GM18507 (cell line): ENCODE measurements at regions not wholly inside any gene's neighbourhood (a gene's known extent, or its start where the extent isn't known, plus 50 kb on each side); places are given as distances from the start of the nearest gene placed in this dataset.
"Not testable (repeated sequence)": the region's sequence is repeated elsewhere in the genome, so short reads cannot be mapped to it uniquely, and the experiment has no call there.

Experiments used
- DNase-seq: peaks from one replicate; pipeline ENCODE4 v3.0.0; 2011; ENCODE audit warnings: low read depth; ENCODE audit not compliant: insufficient read length; ENCODE audit errors: extremely low spot score
- FAIRE-seq: peaks from 2 replicates; lab custom pipeline; 2011; peaks lifted over from hg19 to GRCh38; lab: Jason Lieb, UNC

DNA sequence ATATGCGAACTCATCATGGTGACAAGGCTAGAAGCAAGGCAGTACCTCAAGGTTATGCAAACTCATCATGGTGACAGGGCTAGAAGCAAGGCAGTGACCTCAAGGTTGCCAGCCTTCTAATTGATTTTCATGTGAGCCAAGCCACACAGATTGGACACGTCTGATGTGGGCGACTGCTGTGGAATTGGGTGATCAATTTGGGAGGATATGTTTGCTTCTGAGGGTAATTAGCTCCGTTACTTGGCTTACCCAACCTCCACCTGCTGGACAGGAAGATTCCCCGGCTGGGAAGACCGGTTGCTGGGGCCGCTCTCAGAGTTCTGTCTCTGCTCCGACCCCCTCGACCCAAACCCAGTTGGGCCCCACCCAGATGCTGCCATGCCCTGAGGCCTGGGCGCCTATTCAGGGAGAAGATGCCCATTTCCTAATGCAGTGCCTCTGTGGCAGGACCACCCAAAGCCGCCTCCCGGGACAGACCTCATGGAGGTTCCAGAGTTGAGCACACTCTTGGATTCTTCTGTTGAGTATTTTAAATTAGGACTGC, 69.9 kb upstream of the SHANK2 start:
- DNase-seq (no peak), FAIRE-seq (no peak)

DNA sequence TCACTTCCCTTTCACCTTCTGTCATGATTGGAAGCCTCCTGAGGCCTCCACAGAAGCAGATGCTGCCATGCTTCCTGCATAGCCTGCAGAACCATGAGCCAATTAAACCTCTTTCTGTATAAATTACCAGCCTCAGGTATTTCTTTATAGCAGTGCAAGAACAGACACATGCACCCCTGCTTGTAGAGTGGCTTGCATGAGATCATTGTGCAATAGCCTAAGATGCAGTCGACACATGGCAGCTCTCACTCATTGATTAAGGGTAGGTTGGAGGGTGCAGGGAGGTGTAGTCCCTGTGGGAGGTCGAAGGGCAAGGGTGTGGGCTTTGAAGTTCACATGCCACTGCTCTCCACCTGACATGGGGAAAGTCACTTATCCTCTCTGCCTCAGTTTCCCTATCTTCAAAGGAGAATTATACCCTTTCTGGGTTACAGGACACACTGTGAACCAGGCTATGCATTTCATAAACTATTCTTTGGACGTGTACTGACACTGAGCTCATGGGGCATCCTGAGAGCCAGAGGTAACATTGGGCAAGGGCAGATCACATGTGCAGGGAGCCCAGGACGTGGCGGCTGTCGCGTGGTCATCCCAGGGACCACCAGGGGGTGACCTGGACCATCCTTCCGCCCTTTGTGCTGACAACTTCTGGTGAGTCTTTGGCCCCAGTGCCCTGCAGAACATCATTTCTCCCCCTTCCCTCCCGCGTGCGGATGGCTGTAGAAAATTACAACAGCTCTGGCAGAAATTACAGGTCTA, 69.2 kb upstream of the SHANK2 start:
- FAIRE-seq (no peak), DNase-seq (no peak)

DNA sequence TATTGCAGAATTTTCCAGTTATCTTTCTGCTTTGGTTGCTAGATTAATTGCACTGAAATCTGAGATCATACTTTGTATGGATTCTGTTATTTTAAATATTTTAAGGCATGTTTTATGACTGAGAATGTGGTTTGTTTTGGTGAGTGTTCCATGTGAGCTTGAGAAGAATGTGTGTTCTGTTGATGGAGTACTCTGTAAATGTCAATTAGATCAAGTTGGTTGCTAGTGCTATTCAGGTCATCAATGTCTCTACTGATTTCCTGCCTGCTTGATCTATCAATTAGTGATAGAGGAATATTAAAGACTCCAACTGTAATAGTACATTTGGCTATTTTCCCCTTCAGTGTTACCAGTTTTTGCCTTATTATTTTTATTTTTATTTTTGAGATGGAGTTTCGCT, 64.3 kb upstream of the SHANK2 start:
- no peak for FAIRE-seq
- DNase-seq, result no peak

DNA sequence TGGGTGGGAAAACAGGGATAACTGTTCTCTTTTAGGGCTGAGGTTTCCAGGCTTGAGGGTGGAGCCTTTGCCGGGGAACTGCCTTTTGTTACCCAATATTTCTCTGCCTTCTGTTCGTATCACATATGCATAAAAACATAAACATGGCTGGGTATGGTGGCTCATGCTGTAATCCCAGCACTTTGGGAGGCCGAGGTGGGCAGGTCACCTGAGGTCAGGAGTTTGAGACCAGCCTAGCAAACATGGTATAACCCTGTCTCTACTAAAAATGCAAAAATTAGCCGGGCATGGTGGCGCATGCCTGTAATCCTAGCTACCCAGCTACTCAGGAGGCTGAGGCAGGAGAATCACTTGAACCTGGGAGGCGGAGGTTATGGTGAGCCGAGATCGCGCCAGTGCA, 60.2 kb upstream of the SHANK2 start:
- not testable (repeated sequence) for FAIRE-seq, DNase-seq

DNA sequence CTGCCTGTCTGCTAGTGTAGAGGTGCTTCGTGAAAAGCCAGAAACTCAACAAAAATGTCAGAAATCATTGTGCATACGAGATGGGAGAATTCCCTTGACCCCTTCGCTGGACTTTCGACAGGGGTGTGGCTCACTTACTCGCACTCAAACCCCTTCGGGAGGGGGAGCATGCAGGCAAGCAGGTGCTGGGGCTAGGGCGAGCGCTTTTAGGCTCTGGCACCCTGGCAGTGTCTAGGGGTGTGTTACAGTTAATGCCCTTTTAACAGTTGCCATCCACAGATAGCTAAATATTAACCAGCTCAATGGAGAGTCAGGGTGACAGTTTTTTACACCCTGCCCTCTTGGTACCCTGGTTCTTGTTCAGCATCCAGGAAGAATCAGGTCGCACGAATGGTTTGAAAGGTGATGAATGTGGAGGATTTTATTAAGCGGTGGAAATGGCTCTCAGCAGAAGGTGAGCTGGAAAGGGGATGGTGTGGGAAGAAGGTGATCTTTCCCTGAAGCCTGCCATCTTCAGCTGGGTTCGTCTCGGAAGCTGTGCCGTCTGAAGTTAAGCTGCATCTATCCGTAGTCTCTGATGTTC, 59.6 kb upstream of the SHANK2 start:
- FAIRE-seq (no peak), DNase-seq (no peak)

DNA sequence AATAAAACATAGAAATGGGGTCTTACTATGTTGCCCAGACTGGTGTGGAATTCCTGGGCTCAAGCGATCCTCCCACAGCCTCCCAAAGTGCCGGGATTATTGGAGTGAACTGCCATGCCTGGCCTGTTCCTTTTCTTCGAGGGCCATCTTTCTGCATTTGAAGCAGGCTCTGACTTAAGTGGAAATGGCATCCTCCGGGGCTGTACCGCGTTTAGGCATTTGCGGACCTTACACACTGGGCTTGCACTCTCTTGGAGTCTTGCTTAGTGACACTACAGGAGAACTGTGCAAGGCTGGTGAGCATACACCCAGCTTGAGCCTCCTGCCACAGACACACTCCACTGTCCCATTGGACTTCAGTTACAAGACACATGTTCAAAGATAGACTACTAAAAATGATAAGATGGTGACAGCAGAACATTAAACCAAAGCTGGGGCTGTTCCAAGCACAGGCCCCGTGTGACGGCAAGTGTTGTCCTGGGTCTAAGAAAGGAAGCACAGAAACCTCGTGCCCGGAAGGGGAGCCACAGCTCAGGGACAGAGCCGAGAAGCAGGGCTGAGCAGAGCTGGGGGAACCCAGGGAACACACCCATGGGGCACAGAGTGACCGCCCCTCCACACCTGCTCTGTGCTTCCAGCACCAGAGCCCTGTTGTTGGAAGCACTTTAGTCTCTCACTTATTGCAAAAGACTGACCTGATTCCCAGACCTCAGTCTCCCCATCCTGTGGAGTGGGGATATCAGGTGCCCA, 59.0 kb upstream of the SHANK2 start:
- DNase-seq (no peak), FAIRE-seq (no peak)

DNA sequence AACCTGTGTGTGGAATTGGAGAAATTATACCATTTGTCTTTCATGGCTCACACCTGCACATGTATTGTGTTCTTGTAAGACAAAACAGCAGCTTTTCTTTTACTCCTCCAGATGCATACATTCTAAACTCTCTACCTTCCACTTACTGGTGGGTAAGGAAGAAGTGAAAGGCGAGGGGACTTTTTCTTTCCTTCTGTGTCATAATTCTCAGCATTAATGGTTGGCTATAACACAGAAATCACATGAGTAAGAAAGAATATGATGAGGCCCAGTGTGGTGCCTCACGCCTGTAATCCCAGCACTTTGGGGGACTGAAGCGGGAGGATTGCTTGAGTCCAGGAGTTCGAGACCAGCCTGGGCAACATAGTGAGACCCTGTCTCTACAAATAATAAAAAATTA, 57.8 kb upstream of the SHANK2 start:
- FAIRE-seq (no peak), DNase-seq (no peak)

DNA sequence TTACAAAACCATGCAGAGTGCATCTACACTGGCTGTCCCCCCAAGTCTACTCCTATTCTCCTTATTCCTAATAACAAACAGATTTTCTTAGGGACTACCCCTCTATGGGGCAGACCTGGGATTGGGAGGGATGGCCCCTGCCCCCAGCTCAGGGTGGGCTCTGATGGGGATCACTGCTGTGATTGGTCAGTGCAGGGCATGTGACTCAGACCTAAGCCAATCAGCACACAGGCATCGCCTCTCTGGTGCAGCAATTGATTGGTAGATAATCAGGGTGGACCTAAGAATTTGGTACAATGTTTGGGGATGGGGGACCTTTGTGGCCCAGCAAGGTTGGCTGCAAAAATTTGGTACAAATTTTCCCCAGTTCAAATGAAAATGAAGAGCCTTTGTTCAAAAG, 57.2 kb upstream of the SHANK2 start:
- no peak for FAIRE-seq
- DNase-seq, result no peak

DNA sequence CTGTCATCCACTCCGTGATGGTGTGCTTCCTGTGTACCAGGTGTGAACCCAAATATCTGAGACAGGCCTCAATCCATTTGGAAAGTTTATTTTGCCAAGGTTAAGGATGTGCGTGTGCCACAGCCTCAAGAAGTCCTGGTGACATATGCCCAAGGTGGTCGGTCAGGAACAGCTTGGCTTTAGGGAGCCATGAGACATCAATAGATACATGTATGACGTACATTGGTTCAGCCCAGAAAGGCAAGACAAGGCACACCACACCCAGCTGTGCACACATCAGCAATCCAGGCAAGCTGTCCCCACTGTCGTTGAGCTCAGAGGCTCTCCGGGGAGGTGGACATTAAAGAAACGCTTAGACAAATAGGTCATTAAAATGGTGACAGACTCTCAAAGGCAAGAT, 56.8 kb upstream of the SHANK2 start:
- FAIRE-seq (no peak), DNase-seq (no peak)

DNA sequence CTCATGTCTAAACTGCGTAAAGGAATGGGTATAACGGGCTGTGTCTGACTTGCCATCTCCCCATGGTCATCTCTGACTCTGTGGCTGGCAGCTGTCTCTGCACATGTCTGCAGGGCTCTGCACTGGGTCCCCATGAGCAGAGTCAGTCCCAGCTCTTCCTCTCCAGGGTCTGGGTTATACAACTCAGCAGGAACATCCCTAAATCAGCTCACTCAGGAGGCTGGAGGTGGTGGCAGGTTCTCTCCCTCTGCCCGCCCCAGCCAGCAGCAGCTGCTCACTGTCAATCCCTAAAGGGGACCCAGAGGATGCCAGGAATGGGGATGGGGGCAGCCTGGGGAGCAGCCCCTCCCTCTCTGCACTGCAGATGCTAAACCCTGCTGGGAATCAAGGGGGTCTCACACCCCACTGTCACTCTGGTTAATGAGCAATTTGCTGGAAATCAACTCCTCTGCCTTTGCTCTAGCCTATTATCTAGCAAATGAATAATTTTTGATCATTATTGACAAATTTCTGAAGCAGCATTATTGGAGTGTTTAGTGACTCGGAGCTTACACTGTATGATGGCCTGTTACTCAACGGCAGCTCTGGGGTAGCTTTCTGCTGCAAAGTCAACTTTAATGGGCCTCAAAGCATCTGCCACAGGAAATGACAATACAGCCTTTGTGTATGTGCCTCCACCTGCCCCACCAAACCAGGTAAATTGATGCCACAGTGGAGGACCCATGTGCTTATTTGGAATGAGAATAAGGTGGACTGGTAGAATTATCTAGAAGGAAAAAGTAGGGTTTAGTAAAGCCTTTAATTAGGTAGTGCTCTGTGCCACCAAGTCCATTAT, 55.7 kb upstream of the SHANK2 start:
- no peak for DNase-seq
- FAIRE-seq, result no peak

DNA sequence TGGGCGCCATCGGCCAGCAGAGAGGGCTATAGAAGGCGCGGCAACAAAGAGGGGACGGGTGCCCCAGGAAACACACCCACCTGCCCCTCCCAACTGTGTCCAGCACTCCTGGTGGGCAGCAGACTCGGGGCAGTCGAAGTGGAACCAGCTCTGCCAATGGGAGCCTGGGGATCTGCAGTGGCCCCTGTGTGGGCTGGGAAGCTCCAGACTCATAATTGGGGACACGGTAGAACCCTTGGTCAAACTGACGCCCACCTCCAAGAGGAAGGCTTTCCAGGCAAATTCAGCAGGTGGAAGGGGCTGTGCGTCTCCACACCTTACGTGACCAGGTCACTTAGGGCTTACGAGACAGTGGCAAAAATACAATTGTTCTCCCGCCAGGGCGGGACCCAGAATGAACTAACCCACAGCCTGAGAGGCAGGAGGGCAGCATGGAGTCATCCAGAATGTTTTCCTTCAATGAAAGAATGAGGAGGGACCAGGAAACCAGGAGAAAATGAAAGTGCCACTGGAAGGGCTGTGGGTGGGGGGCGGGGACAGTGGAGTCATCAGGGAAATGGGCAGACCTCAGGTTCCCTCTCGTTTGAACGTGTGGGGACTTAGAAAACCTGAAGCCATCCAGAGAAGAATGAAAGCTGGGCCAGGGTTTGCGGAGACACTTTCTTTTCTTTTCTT, 53.2 kb upstream of the SHANK2 start:
- DNase-seq, result no peak

DNA sequence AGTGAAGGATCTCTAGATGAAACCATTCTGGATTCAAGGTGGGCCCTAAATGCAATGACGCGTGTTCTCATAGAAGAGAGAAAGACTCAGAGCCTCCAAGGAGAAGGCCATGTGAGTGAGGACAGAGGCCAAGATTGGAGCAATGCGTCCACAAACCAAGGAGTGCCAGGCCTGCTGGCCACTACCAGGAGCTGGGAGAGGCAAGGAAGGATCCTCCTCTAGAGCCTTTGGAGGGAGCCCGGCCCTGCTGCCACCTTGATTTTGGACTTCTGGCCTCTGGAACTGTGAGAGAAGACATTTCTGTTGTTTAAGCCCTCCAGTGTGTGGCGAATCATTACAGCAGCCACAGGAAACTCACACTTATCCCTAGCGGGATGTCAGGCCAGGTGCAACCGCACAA, 52.7 kb upstream of the SHANK2 start:
- FAIRE-seq (no peak), DNase-seq (no peak)

More for the DNA sequence above, 53.2 kb upstream of the SHANK2 start:
- FAIRE-seq, result no peak

DNA sequence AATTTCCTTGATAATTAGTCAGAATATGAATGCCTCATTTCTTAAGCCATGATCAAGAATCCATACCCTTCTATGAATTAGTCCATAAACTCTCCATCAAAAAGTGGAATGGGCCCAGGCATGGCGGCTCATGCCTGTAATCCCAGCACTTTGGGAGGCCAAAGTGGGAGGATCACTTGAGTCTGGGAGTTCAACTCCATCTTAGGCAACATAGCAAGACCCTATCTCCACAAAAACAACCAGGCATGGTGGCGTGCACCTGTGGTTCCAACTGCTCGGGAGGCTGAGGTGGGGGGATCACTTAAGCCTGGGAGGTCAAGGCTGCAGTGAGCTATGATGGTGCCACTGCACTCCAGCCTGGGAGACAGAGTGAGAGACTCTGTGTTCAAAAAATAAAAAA, 52.1 kb upstream of the SHANK2 start:
- no peak for DNase-seq
- FAIRE-seq, result no peak

DNA sequence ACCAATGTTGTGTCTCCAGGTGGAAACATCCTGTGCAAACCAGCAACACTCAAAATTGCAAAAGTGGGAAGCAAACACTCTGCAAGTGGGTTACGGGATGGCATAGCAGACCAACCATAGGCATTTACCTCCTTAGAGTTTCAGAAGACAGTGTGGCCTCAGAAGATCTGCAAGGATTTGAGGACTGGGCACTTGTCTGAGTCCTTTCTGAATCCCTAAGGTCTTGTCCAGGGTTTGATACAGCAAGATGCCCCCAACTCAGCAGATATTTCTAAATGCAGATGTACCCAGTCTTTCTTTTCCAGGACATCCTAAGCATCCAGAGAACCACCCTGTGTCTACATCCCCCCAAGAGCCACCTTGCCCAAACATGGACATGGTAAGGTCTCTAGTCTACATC, 51.7 kb upstream of the SHANK2 start:
- DNase-seq (no peak), FAIRE-seq (no peak)

DNA sequence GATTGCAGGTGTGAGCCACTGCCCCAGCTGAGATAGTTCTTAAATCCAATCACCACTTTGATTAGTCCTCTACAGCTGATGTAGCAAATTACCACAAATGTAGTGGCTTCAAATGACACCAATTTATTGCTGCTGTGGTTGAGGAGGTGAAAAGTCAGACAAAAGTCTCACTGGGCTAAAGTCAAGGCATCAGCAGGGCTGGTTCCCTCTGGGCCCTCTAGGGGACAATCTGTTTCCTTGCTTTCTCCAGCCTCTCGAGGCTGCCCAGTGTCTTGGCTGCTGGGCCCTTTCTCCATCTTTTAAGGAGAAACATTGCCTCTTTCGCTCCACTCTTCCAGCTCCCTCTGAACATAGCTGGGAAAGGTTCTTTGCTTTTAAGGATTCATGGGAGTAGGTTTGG, 50.5 kb upstream of the SHANK2 start:
- DNase-seq, result no peak
- no peak for FAIRE-seq

DNA sequence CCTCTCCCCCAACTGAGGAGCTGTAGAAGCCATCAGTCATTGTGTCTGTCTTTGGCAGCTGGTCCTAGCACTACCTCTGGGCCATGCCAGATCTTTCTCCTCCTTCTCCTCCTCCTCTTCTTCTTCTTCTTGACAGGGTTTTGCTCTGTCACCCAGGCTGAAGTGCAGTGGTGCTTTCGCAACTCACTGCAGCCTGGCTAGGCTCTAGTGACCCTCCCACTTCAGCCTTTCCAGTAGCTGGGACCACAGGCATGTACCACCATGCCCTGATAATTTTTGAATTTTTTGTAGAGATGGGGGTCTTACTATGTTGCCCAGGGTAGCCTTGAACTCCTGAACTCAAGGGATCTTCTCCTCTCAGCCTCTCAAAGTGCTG, 50.1 kb upstream of the SHANK2 start:
- FAIRE-seq (no peak), DNase-seq (no peak)
